Ramos (cell line): ENCODE measurements at regions not wholly inside any gene's neighbourhood (a gene's known extent, or its start where the extent isn't known, plus 50 kb on each side); places are given as distances from the start of the nearest gene placed in this dataset.
"Not testable (repeated sequence)": the region's sequence is repeated elsewhere in the genome, so short reads cannot be mapped to it uniquely, and the experiment has no call there.

Experiments
- in situ Hi-C: fragments of 300-500 bp; cut with MboI; formaldehyde crosslinking; loops from one replicate; pipeline ENCODE4 v1.14.3; 2022; ENCODE audit warnings: low sequenced_read_pairs; ENCODE audit not compliant: unreplicated experiment

DNA sequence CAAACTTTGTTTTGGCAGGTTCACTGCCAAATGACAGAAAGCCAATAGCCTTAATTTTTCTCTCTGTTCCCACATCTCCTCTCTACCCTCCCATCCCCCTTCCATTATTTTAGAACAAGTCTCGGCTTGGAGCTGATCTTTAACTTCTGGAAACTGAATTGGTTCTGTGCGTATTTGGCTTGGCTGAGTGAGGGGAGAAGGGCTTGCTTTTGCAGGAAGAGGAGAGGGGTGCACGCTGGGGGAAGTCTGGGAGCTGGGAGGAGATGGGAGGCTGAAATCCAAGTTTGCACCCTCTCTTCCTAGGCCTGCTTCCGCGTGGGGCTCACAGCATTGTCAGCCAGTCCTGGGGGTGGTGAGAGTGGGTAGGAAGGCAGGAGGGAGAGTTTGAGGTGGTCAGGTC is 176.1 kb upstream of the SPRED2 start:
- in situ Hi-C loops = no loop called here

DNA sequence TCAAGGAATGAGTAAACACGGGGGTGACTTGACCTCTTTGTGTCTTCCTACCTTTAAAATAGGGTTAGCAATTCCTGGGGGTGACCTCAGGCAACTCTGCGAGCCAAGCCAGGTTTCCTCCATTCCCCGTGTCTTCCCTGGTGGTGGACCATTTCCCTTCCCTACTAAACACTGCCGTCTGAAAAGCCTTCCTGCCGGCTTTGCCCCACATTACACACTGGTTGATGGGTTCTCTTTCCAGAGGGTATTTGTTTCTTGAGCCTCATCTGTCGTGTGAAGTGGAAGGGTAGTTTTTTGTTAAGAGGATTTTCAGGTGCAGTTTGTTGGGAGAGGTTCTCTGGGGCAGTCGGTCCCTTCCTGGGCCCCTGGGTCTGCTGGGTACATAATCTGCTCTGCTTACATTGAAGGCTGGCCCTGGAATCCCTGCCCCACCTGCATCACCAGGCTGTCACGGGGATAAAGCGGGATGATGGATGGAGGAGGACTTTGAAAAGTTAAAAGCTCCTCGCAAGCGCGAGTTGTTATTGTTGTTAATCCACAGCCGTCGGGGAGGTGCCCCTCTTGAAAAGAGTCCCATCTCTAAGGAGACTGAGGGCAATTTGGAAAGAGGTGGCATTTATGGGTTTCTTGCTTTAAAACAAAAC is 175.4 kb upstream of the SPRED2 start:
- in situ Hi-C loops = no loop called here

DNA sequence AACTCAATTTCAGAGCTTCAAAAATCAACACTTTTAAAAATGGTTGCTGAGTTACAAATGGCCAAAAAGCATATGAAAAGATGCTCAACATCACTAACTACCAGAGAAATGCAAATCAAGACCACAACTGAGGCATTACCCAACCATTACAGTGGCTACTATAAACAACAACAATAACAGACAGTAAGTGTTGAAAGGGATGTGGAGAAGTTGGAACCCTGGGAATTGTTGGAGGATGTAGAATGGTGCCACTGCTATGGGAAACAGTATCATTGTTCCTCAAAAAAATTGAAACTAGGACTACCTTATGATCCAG is 173.3 kb upstream of the SPRED2 start:
- in situ Hi-C loops = no loop called here

GRCh38 chr2:65605058-65605742 is 172.8 kb upstream of the SPRED2 start:
- in situ Hi-C loops = no loop called here

DNA sequence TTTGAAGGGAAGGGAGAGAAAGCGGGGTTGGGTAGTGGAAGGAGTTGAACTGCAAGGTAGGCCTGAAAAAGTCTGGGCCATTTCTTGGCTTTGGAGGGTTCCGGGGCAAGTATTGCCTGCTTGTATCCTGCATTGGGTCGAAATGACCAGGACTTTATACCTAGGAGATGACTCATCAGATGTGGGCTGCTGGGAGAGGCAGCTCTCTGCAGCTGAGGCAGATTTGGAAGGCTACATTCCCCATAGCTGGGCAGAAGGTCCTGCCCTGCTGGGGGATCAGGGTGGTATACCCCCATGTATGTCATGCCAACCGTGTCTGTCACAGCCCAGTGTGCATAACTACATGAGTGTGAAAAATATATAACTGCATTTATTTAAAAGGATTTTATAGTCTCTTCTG is 171.8 kb upstream of the SPRED2 start:
- in situ Hi-C loops = no loop called here

DNA sequence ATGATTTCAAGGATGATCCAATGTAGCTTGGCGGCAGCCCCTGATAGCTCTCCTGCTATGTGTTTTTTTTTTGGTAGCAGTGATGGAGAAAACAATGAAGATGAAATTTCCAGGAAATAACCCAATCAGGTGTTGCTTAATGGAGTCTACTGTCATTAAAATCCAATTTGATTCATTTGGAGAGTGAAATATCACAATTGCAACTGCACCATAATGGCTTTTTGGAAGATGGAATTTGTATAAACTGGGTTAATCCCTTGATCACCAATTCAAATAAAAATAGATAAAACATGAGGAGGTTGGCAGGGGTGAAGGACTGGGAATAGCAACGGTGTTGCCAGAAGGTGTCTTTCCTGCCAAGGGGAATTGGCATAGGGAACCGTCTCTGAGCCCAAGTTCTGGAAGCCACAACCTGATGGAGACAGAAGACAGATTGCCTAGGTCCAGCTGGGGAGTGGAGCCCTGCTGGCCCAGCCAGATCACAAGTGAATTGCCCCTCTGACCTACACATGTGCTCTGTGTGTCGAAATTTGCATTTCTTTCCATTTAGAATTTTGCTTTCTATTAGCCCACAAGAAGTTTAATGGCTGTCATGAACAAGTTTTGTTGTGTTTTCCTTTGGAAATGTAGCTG is 170.3 kb upstream of the SPRED2 start:
- in situ Hi-C loops = no loop called here

DNA sequence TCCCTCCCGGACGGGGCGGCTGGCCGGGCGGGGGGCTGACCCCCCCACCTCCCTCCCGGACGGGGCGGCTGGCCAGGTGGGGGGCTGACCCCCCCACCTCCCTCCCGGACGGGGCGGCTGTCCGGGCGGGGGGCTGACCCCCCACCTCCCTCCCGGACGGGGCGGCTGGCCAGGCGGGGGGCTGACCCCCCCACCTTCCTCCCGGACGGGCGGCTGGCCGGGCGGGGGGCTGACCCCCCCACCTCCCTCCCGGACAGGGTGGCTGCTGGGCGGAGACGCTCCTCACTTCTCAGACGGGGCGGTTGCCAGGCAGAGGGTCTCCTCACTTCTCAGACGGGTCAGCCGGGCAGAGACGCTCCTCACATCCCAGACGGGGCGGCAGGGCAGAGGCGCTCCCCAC is 168.5 kb upstream of the SPRED2 start:
- in situ Hi-C loops = not testable (repeated sequence)

GRCh38 chr2:65600351-65600750 is 168.0 kb upstream of the SPRED2 start:
- in situ Hi-C loops = not testable (repeated sequence)

- in situ Hi-C loops = loop anchor here (25.0 kb wide), 1 partner anchor 1262 kb away; no protein-coding TSS in a partner anchor
These were observed 167.3 kb upstream of the SPRED2 start for GRCh38 chr2:65599693-65600092.

GRCh38 chr2:65598996-65599395 is 166.6 kb upstream of the SPRED2 start:
- in situ Hi-C loops = loop anchor here (25.0 kb wide), 1 partner anchor 1262 kb away; no protein-coding TSS in a partner anchor

- in situ Hi-C loops = loop anchor here (25.0 kb wide), 1 partner anchor 1261 kb away; no protein-coding TSS in a partner anchor
These were observed 165.9 kb upstream of the SPRED2 start for GRCh38 chr2:65598264-65598663.

- in situ Hi-C loops = loop anchor here (25.0 kb wide), 1 partner anchor 1258 kb away; no protein-coding TSS in a partner anchor
These were observed 163.2 kb upstream of the SPRED2 start for GRCh38 chr2:65595630-65596029.

DNA sequence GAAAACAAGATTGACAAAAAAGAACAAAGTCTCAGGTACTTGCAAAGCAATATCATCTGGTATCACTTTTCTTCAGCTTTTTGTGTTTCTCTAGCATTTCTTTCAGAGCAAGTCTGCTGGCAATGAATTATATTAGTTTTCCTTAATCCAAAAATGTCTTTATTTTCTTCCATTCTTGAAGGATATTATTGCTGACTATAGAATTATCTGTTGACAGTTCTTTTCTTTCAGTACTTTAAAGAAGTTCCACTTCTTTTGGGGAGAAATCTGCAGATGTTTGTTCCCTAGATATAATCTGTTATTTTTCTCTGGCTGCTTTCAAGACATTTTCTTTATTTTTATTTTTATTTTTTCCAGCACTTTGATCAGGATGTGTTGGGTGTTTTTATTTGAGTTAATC is 161.8 kb upstream of the SPRED2 start:
- in situ Hi-C loops = loop anchor here (25.0 kb wide), 1 partner anchor 1257 kb away; no protein-coding TSS in a partner anchor

- in situ Hi-C loops = loop anchor here (25.0 kb wide), 1 partner anchor 1252 kb away; no protein-coding TSS in a partner anchor
These were observed 157.3 kb upstream of the SPRED2 start for GRCh38 chr2:65589667-65590066.

GRCh38 chr2:65587779-65588178 is 155.4 kb upstream of the SPRED2 start:
- in situ Hi-C loops = loop anchor here (25.0 kb wide), 1 partner anchor 1250 kb away; no protein-coding TSS in a partner anchor

DNA sequence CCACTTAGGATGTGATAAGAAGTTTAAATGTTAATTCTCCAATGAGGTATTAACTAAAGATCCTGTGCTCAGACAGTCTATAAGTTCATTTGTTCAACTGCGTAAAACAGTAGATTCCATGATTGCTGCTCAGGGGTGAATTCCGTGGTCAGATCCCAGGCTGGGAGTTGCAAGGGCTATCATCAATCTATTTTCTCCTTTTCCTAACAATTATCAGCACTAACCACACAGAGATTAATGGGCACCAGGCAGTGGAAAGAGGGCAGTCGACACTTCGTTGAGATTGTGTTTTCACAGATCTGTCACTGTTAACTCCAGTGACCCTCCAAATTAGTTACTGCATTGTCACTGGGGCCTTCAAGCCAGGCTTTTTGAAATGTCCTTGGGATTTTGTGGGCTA is 154.1 kb upstream of the SPRED2 start:
- in situ Hi-C loops = loop anchor here (25.0 kb wide), 1 partner anchor 1249 kb away; no protein-coding TSS in a partner anchor

- in situ Hi-C loops = loop anchor here (25.0 kb wide), 1 partner anchor 1246 kb away; no protein-coding TSS in a partner anchor
These were observed 150.7 kb upstream of the SPRED2 start for GRCh38 chr2:65583061-65583460.

- in situ Hi-C loops = loop anchor here (25.0 kb wide), 1 partner anchor 1245 kb away; no protein-coding TSS in a partner anchor
These were observed 150.0 kb upstream of the SPRED2 start for GRCh38 chr2:65582364-65582763.

GRCh38 chr2:65580824-65581223 is 148.4 kb upstream of the SPRED2 start:
- in situ Hi-C loops = loop anchor here (25.0 kb wide), 1 partner anchor 1244 kb away; no protein-coding TSS in a partner anchor

DNA sequence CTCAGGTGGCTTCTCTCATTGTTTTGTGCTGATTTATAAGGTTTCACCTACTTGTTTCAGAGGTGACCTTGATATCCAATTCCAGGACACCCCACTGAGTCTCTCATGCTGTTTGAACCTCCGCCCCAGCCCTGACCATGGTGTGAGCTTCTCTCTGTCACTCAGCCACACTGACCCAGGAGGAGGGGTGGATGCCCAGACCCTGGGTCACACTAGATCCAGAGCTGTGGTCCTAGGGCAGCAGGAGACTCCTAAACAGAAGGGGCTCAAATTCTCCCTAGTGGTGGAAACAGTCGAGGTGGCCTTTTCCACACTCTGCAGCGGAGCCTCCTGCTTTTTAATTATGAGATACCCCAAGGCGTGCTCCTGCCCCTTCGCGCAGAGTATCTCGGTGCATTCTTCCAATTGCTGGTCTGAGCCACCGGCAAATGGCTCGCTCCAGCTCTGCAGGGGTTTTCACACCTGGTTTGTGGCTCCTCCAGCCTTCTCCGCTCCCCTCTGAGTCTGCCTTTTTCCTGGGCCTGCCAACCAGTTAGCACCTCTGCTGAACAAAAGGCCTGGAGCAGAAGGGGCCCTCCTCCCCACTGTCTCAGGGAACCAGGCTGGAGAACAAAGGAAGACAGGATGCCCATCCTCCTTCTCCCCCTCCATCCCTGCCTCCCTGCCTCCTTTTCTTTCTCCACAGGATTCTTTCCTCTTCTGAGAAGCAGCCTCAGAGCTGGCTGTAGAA is 147.3 kb upstream of the SPRED2 start:
- in situ Hi-C loops = loop anchor here (10.0 to 25.0 kb wide), 2 partner anchors 515 to 1242 kb away; no protein-coding TSS in a partner anchor
